ENCODE measurements at regions not wholly inside any gene's neighbourhood (a gene's known extent, or its start where the extent isn't known, plus 50 kb on each side); places are given as distances from the start of the nearest gene placed in this dataset.

DNA sequence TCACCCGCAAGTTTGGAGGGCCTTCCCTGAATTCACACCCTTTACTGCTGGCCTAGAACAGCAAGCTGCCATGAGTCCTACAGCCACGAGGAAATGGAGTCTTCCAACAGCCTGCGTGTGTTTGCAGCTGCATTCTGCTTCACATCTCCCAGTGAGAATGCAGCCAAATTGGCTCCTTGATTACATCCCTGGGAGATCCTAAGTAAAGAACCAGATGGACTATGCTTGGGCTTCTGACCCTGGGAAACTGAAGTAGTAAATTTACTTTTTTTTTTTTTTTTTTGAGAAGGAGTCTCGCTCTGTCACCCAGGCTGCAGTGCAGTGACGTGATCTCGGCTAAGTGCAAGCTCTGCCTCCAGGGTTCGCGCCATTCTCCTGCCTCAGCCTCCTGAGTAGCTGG is 617.0 kb upstream of the CDH18 start:
- TF ChIP-seq, protein P1, sequence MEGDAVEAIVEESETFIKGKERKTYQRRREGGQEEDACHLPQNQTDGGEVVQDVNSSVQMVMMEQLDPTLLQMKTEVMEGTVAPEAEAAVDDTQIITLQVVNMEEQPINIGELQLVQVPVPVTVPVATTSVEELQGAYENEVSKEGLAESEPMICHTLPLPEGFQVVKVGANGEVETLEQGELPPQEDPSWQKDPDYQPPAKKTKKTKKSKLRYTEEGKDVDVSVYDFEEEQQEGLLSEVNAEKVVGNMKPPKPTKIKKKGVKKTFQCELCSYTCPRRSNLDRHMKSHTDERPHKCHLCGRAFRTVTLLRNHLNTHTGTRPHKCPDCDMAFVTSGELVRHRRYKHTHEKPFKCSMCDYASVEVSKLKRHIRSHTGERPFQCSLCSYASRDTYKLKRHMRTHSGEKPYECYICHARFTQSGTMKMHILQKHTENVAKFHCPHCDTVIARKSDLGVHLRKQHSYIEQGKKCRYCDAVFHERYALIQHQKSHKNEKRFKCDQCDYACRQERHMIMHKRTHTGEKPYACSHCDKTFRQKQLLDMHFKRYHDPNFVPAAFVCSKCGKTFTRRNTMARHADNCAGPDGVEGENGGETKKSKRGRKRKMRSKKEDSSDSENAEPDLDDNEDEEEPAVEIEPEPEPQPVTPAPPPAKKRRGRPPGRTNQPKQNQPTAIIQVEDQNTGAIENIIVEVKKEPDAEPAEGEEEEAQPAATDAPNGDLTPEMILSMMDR (IDR thresholded peaks at IDR 0.05; ENCODE audit: borderline replicate concordance, extremely low read depth, low read length, poor library complexity, severe bottlenecking): no peak
- TF ChIP-seq EZH2 (IDR thresholded peaks at IDR 0.05; ENCODE audit: borderline replicate concordance, low read depth, low read length, severe bottlenecking): no peak

DNA sequence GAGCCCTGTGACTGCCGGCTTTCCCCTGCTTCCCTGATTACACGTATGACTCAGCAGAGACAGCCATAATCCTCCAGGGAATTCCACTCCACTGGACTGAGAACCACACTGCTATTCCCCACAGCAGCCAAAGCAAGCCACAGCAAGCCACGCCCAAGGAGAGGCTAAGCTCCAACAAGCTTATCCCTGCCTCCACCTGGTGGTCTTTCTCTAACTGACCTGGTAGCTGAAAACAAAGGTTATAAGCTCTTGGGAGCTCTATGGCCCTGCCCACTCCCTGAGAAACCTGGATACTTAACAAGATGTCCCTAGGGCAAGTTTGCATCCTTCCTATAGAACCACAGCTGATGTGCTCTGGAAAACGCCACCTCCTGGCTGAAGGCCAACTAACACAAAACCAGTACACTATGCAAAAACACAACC is 613.7 kb upstream of the CDH18 start:
- no peaks in the 10 kb centered on the region for H3K4me1 ChIP-seq (ENCODE audit: insufficient read depth, low read length)
- H3K4me2 ChIP-seq (ENCODE audit: insufficient read depth, low read length): no peak overlapping the region
- H3K4me3 ChIP-seq (ENCODE audit: low read depth in 1 of 2, low read length in 2 of 2): no peak overlapping the region
- no peaks in the 10 kb centered on the region for H3K36me3 ChIP-seq (ENCODE audit: insufficient read depth, low read length)
- no peak for ATAC-seq (ENCODE audit: insufficient read depth, low read depth)
- no peaks in the 10 kb centered on the region for H3K27me3 ChIP-seq (ENCODE audit: insufficient read depth, low read length, poor library complexity)
- no peaks in the 10 kb centered on the region for H3K9me3 ChIP-seq (ENCODE audit: insufficient read depth, low read length, severe bottlenecking)
- H4K20me1 ChIP-seq (ENCODE audit: insufficient read depth, low read length): no peaks in the 10 kb centered on the region
- H3K9ac ChIP-seq (ENCODE audit: low read depth, low read length): no peak overlapping the region
- TF ChIP-seq, protein P1 (IDR thresholded peaks at IDR 0.05; ENCODE audit: borderline replicate concordance, extremely low read depth, low read length, poor library complexity, severe bottlenecking): no peak
- TF ChIP-seq EZH2 (IDR thresholded peaks at IDR 0.05; ENCODE audit: borderline replicate concordance, low read depth, low read length, severe bottlenecking): no peak
- no peak overlapping the region for H3K27ac ChIP-seq (ENCODE audit: low read length)
- H2AFZ ChIP-seq (ENCODE audit: low read depth, low read length): no peak overlapping the region
- no peaks in the 10 kb centered on the region for H3K79me2 ChIP-seq (ENCODE audit: insufficient read depth, low read length)
- DNase-seq: no peak

More for the DNA sequence above, 617.0 kb upstream of the CDH18 start:
- Histone ChIP-seq H3K27me3 (ENCODE audit: insufficient read depth, low read length, poor library complexity) (no peaks in the 10 kb centered on the region), H3K4me2 (ENCODE audit: insufficient read depth, low read length) (no peak overlapping the region), H3K27ac (ENCODE audit: low read length) (no peak overlapping the region), H2AFZ (ENCODE audit: low read depth, low read length) (no peak overlapping the region), H3K4me3 (ENCODE audit: low read depth in 1 of 2, low read length in 2 of 2) (no peak overlapping the region), H4K20me1 (ENCODE audit: insufficient read depth, low read length) (no peaks in the 10 kb centered on the region), H3K36me3 (ENCODE audit: insufficient read depth, low read length) (no peaks in the 10 kb centered on the region), H3K9ac (ENCODE audit: low read depth, low read length) (no peak overlapping the region), H3K79me2 (ENCODE audit: insufficient read depth, low read length) (no peaks in the 10 kb centered on the region), H3K9me3 (ENCODE audit: insufficient read depth, low read length, severe bottlenecking) (no peaks in the 10 kb centered on the region), H3K4me1 (ENCODE audit: insufficient read depth, low read length) (no peaks in the 10 kb centered on the region)
- DNase-seq: no peak
- ATAC-seq (ENCODE audit: insufficient read depth, low read depth): no peak

DNA sequence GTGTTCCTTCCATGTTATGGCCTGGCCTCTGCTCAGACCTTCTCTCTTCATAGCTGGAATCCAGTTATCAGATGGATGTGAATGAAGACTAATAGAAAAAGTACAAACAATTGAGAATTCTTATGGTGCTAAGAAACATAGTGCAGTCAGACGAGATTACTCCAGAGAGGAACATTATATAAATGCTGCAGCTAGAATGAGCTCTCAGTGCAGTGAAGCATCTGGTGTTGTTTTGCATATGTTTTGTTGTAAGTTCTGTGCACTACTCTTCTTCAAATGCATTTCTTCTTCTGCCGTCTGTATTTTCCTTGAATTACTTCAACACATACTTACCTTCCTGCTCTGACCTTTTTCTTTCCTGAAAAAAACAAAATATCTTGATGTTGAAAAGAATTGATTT is 602.4 kb upstream of the CDH18 start:
- Histone ChIP-seq H3K27me3 (ENCODE audit: insufficient read depth, low read length, poor library complexity) (no peaks in the 10 kb centered on the region), H3K27ac (ENCODE audit: low read length) (no peak overlapping the region), H3K36me3 (ENCODE audit: insufficient read depth, low read length) (no peaks in the 10 kb centered on the region), H3K9me3 (ENCODE audit: insufficient read depth, low read length, severe bottlenecking) (no peaks in the 10 kb centered on the region), H3K79me2 (ENCODE audit: insufficient read depth, low read length) (no peaks in the 10 kb centered on the region), H2AFZ (ENCODE audit: low read depth, low read length) (no peak overlapping the region), H3K4me2 (ENCODE audit: insufficient read depth, low read length) (no peak overlapping the region), H3K4me1 (ENCODE audit: insufficient read depth, low read length) (no peaks in the 10 kb centered on the region), H4K20me1 (ENCODE audit: insufficient read depth, low read length) (no peaks in the 10 kb centered on the region), H3K4me3 (ENCODE audit: low read depth in 1 of 2, low read length in 2 of 2) (no peak overlapping the region), H3K9ac (ENCODE audit: low read depth, low read length) (no peak overlapping the region)
- no peak for DNase-seq
- ATAC-seq (ENCODE audit: insufficient read depth, low read depth): no peak
- TF ChIP-seq, protein P1 (IDR thresholded peaks at IDR 0.05; ENCODE audit: borderline replicate concordance, extremely low read depth, low read length, poor library complexity, severe bottlenecking): no peak
- no peak for TF ChIP-seq EZH2 (IDR thresholded peaks at IDR 0.05; ENCODE audit: borderline replicate concordance, low read depth, low read length, severe bottlenecking)

DNA sequence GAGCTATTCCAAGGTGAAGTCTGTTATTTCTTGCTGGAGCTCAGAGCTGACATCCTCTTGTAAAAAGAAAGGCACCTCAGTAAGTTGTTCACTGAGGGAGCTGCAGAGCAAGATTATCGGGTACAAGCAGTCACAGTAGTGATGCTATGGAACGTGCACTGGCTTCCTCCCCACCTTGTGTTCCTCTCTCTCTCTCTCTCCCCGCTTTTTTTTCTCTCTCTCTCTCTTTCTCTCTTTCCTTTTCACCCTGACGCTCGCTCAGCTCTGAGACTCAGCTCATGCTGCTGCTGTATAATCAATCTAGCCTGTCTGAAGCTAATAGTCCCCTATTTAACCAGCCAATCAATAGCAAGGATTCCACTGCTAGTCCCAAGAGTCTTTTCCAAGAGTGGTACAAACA is 587.6 kb upstream of the CDH18 start:
- ATAC-seq (ENCODE audit: insufficient read depth, low read depth): no peak
- TF ChIP-seq, protein P1 (IDR thresholded peaks at IDR 0.05; ENCODE audit: borderline replicate concordance, extremely low read depth, low read length, poor library complexity, severe bottlenecking): no peak
- no peak for TF ChIP-seq EZH2 (IDR thresholded peaks at IDR 0.05; ENCODE audit: borderline replicate concordance, low read depth, low read length, severe bottlenecking)
- Histone ChIP-seq H4K20me1 (ENCODE audit: insufficient read depth, low read length) (no peaks in the 10 kb centered on the region), H3K79me2 (ENCODE audit: insufficient read depth, low read length) (no peaks in the 10 kb centered on the region), H3K9me3 (ENCODE audit: insufficient read depth, low read length, severe bottlenecking) (no peaks in the 10 kb centered on the region), H3K4me3 (ENCODE audit: low read depth in 1 of 2, low read length in 2 of 2) (no peak overlapping the region), H3K4me1 (ENCODE audit: insufficient read depth, low read length) (no peaks in the 10 kb centered on the region), H3K27ac (ENCODE audit: low read length) (no peak overlapping the region), H2AFZ (ENCODE audit: low read depth, low read length) (no peak overlapping the region), H3K9ac (ENCODE audit: low read depth, low read length) (no peak overlapping the region), H3K36me3 (ENCODE audit: insufficient read depth, low read length) (no peaks in the 10 kb centered on the region), H3K4me2 (ENCODE audit: insufficient read depth, low read length) (no peak overlapping the region), H3K27me3 (ENCODE audit: insufficient read depth, low read length, poor library complexity) (no peaks in the 10 kb centered on the region)
- DNase-seq: no peak

All from DND-41 (cell line).